ENCODE measurements at regions not wholly inside any gene's neighbourhood (a gene's known extent, or its start where the extent isn't known, plus 50 kb on each side); places are given as distances from the start of the nearest gene placed in this dataset.

- TF ChIP-seq POLR2AphosphoS5 (IDR thresholded peaks at IDR 0.05) = no peak
- TF ChIP-seq POLR2A (IDR thresholded peaks at IDR 0.05) = no peak
- TF ChIP-seq CTCF (IDR thresholded peaks at IDR 0.05) = no peak
- no peak for DNase-seq (ENCODE audit: low spot score)
- Histone ChIP-seq H3K4me1 (replicated peaks) (no peaks in the 10 kb centered on the region), H3K27me3 (replicated peaks; ENCODE audit: insufficient read depth) (no peaks in the 10 kb centered on the region), H3K9me3 (no peaks in the 10 kb centered on the region), H3K27ac (no peak overlapping the region), H3K4me3 (no peak overlapping the region), H3K36me3 (no peaks in the 10 kb centered on the region)
- 76% methylated on average over 8 of the region's 8 CpGs for WGBS
- intact Hi-C loops (cut with DNase I) = no loop called here
Observed at GRCh38 chr7:23963461-23964165, 253.6 kb downstream of the STK31 start.

- H3K27ac ChIP-seq = no peak overlapping the region
- no peaks in the 10 kb centered on the region for H3K27me3 ChIP-seq (replicated peaks; ENCODE audit: insufficient read depth)
- 52% methylated on average over 7 of the region's 7 CpGs for WGBS
- TF ChIP-seq POLR2A (IDR thresholded peaks at IDR 0.05) = no peak
- no peak for TF ChIP-seq POLR2AphosphoS5 (IDR thresholded peaks at IDR 0.05)
- TF ChIP-seq CTCF (IDR thresholded peaks at IDR 0.05) = no peak
- no peak for DNase-seq (ENCODE audit: low spot score)
- H3K9me3 ChIP-seq = no peaks in the 10 kb centered on the region
- no peak overlapping the region for H3K4me3 ChIP-seq
- H3K36me3 ChIP-seq = no peaks in the 10 kb centered on the region
- no peaks in the 10 kb centered on the region for H3K4me1 ChIP-seq (replicated peaks)
- intact Hi-C loops (cut with DNase I) = no loop called here
Observed at GRCh38 chr7:23964715-23965114, 254.7 kb downstream of the STK31 start.

- WGBS = 70% methylated on average over 5 of the region's 5 CpGs
- intact Hi-C loops (cut with DNase I) = no loop called here
- no peak for DNase-seq (ENCODE audit: low spot score)
- TF ChIP-seq POLR2AphosphoS5 (IDR thresholded peaks at IDR 0.05) (no peak), CTCF (IDR thresholded peaks at IDR 0.05) (no peak), POLR2A (IDR thresholded peaks at IDR 0.05) (no peak)
- Histone ChIP-seq H3K4me3 (no peak overlapping the region), H3K27me3 (replicated peaks; ENCODE audit: insufficient read depth) (no peaks in the 10 kb centered on the region), H3K9me3 (no peaks in the 10 kb centered on the region), H3K4me1 (replicated peaks) (no peaks in the 10 kb centered on the region), H3K36me3 (no peaks in the 10 kb centered on the region), H3K27ac (no peak overlapping the region)
Observed at GRCh38 chr7:23965296-23965695, 255.3 kb downstream of the STK31 start.

- TF ChIP-seq POLR2AphosphoS5 (IDR thresholded peaks at IDR 0.05) = no peak
- TF ChIP-seq POLR2A (IDR thresholded peaks at IDR 0.05) = no peak
- TF ChIP-seq CTCF (IDR thresholded peaks at IDR 0.05) = no peak
- DNase-seq (ENCODE audit: low spot score) = no peak
- intact Hi-C loops (cut with DNase I) = no loop called here
Observed at GRCh38 chr7:23966941-23967340, 256.9 kb downstream of the STK31 start.

GRCh38 chr7:23967949-23968599 lies 258.1 kb downstream of the STK31 start:
- no peaks in the 10 kb centered on the region for H3K36me3 ChIP-seq
- no peaks in the 10 kb centered on the region for H3K4me1 ChIP-seq (replicated peaks)
- WGBS = 62% methylated on average over 5 of the region's 5 CpGs
- no peak for DNase-seq (ENCODE audit: low spot score)
- intact Hi-C loops (cut with DNase I) = no loop called here
- TF ChIP-seq POLR2AphosphoS5 (IDR thresholded peaks at IDR 0.05) = no peak
- TF ChIP-seq CTCF (IDR thresholded peaks at IDR 0.05) = no peak
- TF ChIP-seq POLR2A (IDR thresholded peaks at IDR 0.05) = no peak
- no peak overlapping the region for H3K4me3 ChIP-seq
- no peak overlapping the region for H3K27ac ChIP-seq
- no peaks in the 10 kb centered on the region for H3K9me3 ChIP-seq
- H3K27me3 ChIP-seq (replicated peaks; ENCODE audit: insufficient read depth) = no peaks in the 10 kb centered on the region

More at GRCh38 chr7:23966941-23967340, 256.9 kb downstream of the STK31 start:
- Histone ChIP-seq H3K9me3 (no peaks in the 10 kb centered on the region), H3K27ac (no peak overlapping the region), H3K27me3 (replicated peaks; ENCODE audit: insufficient read depth) (no peaks in the 10 kb centered on the region), H3K4me1 (replicated peaks) (no peaks in the 10 kb centered on the region), H3K36me3 (no peaks in the 10 kb centered on the region), H3K4me3 (no peak overlapping the region)

Data from prostate gland (tissue), 2 donors.